Keratinocyte (primary cell): ENCODE measurements at regions not wholly inside any gene's neighbourhood (a gene's known extent, or its start where the extent isn't known, plus 50 kb on each side); places are given as distances from the start of the nearest gene placed in this dataset.
"Not testable (repeated sequence)": the region's sequence is repeated elsewhere in the genome, so short reads cannot be mapped to it uniquely, and the experiment has no call there.

ENCODE experiments used
- CTCF ChIP-seq, 3 experiments: IDR thresholded peaks in 1 of 3; conservative IDR thresholded peaks in 1 of 3; optimal IDR thresholded peaks in 1 of 3; 2 replicates in 2 of 3; 3 replicates in 1 of 3; pipeline versions ENCODE3 to v1.5.1; 2011; ENCODE audit warnings: low read length in 3 of 3, mild to moderate bottlenecking in 3 of 3, moderate library complexity in 2 of 3, control low read depth in 1 of 3, inconsistent platforms in 1 of 3; ENCODE audit not compliant: insufficient read depth in 2 of 3; ENCODE audit errors: extremely low read depth in 1 of 3
- EZH2 ChIP-seq: IDR thresholded peaks from one replicate; pipeline ENCODE4 v1.6.1; 2012; ENCODE audit warnings: inconsistent platforms, mild to moderate bottlenecking, low read length, moderate library complexity

DNA sequence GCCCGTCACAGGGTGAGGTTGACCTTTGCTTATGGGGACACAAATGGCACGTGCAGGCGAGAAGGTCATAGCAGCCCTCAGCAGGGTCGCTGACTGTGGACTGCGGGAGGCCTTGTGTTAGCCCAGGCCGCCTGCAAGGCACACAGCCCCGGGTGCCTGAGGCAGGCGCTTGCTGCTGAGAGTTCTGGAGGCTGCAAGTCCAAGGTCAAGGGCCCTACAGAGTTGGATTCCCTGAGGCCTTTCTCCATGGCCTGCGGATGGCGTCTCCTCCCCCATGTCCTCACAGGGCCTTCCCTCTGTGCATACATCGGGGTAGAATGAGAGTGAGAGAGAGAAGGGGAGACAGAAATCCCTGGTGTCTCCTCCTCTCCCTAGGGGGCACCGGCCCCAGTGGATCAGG is 202.3 kb downstream of the BANP start:
- not testable (repeated sequence) for TF ChIP-seq EZH2; CTCF (optimal IDR thresholded peaks at IDR 0.05 in 1 of 3, IDR thresholded peaks at IDR 0.05 in 1 of 3, conservative IDR thresholded peaks at IDR 0.05 in 1 of 3; ENCODE audit: extremely low read depth in 1 of 3, insufficient read depth in 2 of 3, low read length in 3 of 3)
